MG63 (cell line): ENCODE measurements at regions not wholly inside any gene's neighbourhood (a gene's known extent, or its start where the extent isn't known, plus 50 kb on each side); places are given as distances from the start of the nearest gene placed in this dataset.
"Not testable (repeated sequence)": the region's sequence is repeated elsewhere in the genome, so short reads cannot be mapped to it uniquely, and the experiment has no call there.

Experiments used
- DNase-seq: peaks from one replicate; pipeline ENCODE4 v3.0.0-alpha.2; 2020
- H3K27me3 ChIP-seq: fragments of 250-450 bp; sonication (Bioruptor Pico); 2 replicates; pipeline ENCODE4 v1.5.1; 2020; ENCODE audit warnings: mild to moderate bottlenecking, moderate library complexity
- H3K36me3 ChIP-seq: fragments of 250-450 bp; sonication (Bioruptor Pico); 2 replicates; pipeline ENCODE4 v1.5.1; 2020; ENCODE audit warnings: mild to moderate bottlenecking, moderate library complexity
- H3K4me3 ChIP-seq: fragments of 250-450 bp; sonication (Bioruptor Pico); 2 replicates; pipeline ENCODE4 v1.5.1; 2020; ENCODE audit warnings: mild to moderate bottlenecking, moderate library complexity
- H3K9me3 ChIP-seq: fragments of 250-450 bp; sonication (Bioruptor Pico); 2 replicates; pipeline ENCODE4 v1.5.1; 2020; ENCODE audit warnings: mild to moderate bottlenecking, moderate library complexity

DNA sequence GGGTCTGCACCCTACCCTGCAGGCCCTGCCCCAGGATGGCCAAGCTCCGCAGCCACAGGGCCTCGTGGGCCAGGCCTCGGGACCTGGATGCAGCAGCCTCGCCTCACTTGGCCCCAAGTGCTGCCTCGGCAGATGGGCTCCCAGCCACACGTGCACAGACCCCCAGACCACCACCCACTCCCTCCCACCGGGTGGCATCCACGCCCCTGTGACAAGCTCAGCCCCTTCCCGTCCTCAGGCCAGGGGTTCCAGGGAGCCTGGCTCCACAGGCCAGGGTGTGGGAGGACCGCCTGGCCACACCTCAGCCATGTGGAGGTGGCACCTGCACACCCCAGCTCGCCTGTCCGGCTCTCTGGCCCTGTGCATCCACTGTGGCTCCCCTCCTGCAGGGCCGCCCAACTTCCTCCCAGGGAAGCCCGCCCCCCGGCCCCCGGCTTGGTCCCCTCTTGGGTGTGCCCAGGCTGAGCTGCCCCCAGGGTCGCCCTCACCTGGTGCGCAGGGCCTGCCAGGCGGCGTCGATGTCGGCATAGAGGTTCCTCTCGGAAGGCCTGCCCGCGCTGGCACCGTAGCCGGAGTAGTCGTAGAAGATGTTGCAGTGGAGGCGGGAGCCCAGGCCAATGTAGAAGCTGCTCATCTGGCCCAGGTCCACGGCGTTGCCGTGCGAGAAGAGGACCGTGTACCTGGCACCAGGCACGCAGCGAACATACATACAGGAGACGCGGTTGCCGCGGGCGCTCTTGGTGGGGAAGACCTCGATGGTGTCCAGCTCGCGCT is 127.4 kb upstream of the VPREB1 start:
- H3K4me3 ChIP-seq, H3K36me3 ChIP-seq, H3K27me3 ChIP-seq, H3K9me3 ChIP-seq, DNase-seq: not testable (repeated sequence)

DNA sequence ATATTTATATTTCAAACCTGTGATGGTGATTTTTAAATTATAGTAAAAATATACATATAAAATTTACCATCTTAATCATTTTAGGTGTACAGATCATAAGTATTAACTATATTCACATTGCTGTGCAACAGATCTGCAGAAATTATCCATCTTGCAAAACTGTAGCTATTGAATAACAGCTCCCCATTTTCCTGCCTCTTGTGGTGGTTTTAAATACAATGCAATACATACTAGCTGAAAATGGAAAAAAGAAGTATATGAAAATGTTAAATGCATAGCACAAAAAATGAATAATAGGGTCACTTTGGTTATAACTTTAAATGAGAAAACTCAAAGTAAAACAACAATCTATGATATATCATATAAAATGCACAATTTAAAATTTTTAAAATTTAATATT is 130.9 kb upstream of the VPREB1 start:
- Histone ChIP-seq H3K27me3 (no peaks in the 10 kb centered on the region), H3K4me3 (no peak overlapping the region), H3K36me3 (no peaks in the 10 kb centered on the region), H3K9me3 (no peaks in the 10 kb centered on the region)
- no peak for DNase-seq

DNA sequence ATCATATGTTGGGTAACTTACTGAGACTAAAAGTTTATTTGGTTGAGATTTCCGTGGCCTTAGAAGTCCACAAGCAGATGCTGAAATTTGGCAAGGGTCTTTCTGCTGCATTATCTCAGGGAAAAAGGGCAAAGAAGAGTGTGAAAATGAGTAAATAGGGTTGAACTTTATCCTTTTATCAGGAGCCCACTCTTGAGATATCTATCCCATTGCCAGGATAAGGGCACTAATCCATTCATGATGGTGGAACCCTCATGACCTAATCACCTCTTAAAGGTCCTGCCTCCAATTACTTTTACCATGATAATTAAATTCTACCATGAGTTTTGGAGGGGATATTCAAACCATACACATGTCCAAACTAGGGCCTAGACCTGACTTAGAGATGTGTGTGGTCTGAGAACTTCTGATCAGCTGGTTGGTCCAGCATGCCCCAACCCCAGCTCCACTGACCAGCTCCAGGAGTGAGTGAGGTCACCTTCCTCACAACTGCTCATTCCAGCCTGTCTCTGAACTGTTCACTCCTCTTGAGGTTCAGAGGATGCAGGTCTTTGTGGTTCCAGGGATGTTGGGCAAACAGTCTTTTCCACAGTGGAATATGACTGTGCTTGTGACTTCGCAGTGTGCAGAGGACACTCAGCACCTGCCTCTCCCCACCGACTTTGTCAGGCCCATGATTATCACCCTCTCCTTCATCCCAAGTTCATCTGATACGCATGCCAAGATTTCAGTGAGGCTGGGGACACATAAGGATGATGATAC is 130.1 kb upstream of the TOP3B start:
- H3K4me3 ChIP-seq = no peak overlapping the region
- no peaks in the 10 kb centered on the region for H3K36me3 ChIP-seq
- no peak for DNase-seq
- no peaks in the 10 kb centered on the region for H3K9me3 ChIP-seq
- no peaks in the 10 kb centered on the region for H3K27me3 ChIP-seq

DNA sequence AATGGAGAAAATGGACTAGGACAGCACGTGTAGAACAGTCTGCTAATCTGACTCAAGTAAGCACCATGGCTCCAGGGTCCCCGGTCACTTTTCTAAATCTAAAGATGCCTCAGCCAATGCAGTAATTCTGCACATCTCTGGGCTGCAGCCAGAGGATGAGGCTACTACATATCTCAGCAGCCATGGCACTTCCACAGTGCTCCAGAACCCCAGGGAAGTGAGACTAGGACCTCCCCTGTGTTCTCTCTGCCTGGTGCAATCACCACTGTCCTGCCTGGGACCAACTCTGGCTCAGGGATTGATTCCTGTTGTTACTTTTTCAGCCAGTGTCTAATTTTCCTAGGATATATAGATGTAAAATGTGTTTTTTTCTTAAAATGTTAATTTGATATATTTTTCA is 129.4 kb upstream of the TOP3B start:
- no peaks in the 10 kb centered on the region for H3K27me3 ChIP-seq
- DNase-seq = no peak
- no peaks in the 10 kb centered on the region for H3K36me3 ChIP-seq
- no peak overlapping the region for H3K4me3 ChIP-seq
- H3K9me3 ChIP-seq = no peaks in the 10 kb centered on the region

DNA sequence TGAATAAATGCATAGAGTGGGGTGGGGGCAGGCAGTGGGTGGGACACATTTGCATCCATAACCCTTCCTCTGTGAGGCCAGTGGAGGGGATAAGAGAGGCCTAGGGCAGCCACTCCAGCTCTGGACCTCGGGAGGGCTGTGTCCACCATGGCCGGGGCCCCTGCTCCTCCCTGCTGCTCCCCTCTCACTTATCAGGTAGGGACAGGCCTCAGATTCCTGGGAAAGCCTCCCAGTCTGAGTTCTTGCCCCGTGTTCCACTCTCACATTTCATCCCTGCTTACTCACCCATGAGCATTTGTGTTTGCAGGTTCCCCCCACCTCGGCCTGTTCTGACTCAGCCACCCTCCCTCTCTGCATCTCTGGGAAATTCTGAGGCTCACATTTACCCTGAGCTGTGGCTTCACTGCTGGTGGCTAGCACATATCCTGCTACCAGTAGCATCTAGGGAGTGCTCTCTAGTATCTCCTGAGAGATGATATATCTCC is 128.7 kb upstream of the TOP3B start:
- H3K27me3 ChIP-seq = no peaks in the 10 kb centered on the region
- no peaks in the 10 kb centered on the region for H3K9me3 ChIP-seq
- H3K4me3 ChIP-seq = no peak overlapping the region
- no peaks in the 10 kb centered on the region for H3K36me3 ChIP-seq
- peak; percentile 87 for DNase-seq

DNA sequence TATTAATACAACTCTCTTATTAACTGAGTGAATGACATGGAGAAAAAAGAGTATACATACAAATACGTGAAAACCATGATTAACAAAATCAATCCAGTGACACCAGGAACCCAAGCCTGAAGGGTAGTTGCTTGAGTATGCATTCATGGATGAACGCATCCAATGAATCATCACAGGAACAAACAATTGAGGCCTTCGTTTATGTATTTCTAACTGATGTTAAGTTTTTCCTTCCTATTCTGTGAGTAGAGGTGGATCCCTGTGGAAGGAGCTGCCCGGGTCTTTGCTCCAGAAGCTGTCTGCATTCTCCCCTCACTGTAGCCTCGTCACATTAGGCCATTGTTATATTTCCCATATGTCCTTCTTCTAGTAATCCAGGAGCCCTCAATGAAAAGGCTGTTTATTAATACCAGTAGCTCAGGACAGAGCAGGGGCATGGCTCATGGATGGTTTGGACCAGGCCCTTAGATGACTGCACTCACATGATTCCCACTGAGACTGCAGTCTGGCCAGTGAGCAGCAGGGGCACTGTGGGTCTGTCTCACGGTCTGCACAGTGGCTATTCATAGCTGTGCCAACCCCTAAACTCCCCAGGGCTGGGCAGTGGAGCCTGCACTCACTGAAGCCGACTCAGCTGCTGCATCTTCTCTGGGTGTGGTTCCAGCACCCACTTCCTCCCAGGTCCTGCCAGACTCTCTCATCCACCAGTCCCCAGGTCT is 128.1 kb upstream of the TOP3B start:
- peak; percentile 95 for DNase-seq
- H3K9me3 ChIP-seq = no peaks in the 10 kb centered on the region
- no peaks in the 10 kb centered on the region for H3K36me3 ChIP-seq
- H3K4me3 ChIP-seq = no peak overlapping the region
- no peaks in the 10 kb centered on the region for H3K27me3 ChIP-seq

DNA sequence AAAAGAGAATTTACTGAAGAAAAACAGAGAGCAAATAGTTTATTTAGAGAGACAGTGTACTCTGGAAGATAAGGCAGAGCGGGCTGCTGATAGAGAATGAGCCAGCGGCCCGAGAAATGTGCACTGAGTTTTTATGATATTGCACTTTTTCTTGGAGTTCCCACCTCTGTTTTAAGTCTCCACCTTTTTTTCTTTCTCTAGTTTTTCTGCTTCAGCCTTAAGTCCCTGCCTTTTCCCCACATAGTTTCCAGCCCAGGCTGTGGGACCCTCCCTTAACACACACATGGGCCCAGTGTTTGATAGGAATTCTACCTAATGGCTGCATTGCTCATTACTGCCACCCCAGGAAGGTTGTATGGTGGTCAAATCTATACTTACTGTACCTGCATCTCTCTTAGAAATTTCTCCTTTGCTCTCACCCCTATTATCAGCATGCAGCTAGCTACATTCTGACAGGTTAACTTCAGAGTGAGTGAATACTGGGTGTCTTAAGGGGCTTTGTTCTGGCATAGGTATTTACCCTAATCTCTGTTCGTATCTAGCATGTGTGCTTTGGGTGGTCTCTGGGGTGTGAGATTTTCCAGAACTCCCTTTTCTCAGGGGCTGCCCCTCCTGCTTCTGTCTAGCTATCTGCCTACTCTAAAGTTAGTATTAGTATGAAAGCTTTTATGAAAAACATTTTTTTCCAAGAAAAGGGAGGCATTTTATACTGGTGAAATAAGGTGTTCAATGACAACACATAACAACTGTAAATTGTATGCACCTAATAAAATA is 127.3 kb upstream of the TOP3B start:
- Histone ChIP-seq H3K36me3 (no peaks in the 10 kb centered on the region), H3K4me3 (no peak overlapping the region), H3K9me3 (no peaks in the 10 kb centered on the region), H3K27me3 (no peaks in the 10 kb centered on the region)
- no peak for DNase-seq

DNA sequence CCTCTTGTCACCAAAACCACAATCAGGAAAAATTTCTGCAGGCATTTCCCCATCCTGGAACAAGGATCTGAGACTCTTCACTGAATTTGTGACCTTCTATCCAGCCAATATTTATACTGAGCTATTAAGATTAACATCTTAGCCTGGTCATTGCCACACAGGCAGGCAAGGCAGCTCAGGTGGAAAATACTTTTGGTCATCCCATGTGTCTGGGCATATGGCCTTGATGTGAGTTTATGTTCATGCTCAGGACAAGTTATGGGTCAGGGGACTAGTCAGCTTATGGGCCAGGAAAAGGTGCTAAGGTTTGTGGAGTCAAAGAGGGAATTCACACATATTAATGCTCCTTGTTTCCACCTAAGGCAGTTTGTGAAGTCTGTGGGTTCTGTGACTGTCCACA is 124.3 kb upstream of the TOP3B start:
- Histone ChIP-seq H3K27me3 (no peaks in the 10 kb centered on the region), H3K36me3 (no peaks in the 10 kb centered on the region), H3K9me3 (no peaks in the 10 kb centered on the region), H3K4me3 (no peak overlapping the region)
- DNase-seq = no peak

DNA sequence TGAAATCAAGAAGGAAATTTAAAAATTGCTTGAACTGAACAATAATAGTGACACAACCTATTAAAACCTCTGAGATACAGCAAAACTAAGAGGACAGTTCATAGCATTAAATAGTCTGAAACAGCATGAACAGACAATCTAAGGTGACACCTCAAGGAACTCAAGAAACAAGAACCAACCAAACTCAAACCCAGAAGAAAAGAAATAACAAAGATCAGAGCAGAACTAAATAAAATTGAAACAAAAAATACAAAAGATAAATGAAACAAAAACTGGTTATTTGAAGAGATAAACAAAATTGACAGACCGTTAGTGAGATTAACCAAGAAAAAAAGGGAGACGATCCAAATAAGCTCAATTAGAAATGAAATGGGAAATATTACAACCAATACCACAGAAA is 122.8 kb upstream of the TOP3B start:
- Histone ChIP-seq H3K9me3 (no peaks in the 10 kb centered on the region), H3K36me3 (no peaks in the 10 kb centered on the region), H3K4me3 (no peak overlapping the region), H3K27me3 (no peaks in the 10 kb centered on the region)
- no peak for DNase-seq

DNA sequence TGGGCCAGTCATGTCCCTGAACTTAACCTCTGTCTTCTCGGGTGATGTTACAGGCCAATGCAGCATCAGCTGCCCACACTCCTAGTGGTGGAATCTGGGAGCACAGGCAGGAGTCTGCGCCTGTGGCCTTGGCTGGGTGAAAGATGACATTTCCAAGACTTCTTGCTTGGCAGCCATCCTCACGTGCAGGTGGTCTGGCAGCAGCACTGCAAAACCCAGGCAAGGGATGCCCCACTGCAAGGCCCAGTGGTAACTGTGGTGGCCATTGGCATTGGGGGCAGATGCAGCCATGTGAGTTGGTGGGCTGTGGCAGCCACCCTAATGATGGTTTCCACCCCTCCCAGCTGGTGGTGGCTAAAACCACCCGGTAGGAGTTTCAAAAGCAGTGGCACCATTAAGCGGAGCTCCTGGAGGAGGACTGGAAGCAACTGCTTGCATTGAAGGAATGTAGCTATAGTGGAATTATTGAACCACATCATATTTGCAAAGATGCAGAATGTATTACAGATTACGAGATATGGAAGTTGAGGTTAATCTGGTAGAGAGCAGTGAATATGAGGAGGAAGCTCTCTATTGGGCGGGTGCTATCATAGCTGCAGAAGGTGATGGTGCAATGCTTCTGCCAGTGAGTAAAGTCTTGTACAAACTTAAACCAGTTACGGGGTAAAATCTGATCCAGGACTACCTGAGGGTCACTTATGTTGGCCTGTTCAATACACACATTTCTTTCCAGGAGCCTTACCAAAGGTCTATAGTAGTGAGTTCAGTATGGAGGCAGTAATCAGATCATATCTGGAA is 120.7 kb upstream of the TOP3B start:
- Histone ChIP-seq H3K9me3 (no peaks in the 10 kb centered on the region), H3K27me3 (no peaks in the 10 kb centered on the region), H3K4me3 (no peak overlapping the region), H3K36me3 (no peaks in the 10 kb centered on the region)
- no peak for DNase-seq

DNA sequence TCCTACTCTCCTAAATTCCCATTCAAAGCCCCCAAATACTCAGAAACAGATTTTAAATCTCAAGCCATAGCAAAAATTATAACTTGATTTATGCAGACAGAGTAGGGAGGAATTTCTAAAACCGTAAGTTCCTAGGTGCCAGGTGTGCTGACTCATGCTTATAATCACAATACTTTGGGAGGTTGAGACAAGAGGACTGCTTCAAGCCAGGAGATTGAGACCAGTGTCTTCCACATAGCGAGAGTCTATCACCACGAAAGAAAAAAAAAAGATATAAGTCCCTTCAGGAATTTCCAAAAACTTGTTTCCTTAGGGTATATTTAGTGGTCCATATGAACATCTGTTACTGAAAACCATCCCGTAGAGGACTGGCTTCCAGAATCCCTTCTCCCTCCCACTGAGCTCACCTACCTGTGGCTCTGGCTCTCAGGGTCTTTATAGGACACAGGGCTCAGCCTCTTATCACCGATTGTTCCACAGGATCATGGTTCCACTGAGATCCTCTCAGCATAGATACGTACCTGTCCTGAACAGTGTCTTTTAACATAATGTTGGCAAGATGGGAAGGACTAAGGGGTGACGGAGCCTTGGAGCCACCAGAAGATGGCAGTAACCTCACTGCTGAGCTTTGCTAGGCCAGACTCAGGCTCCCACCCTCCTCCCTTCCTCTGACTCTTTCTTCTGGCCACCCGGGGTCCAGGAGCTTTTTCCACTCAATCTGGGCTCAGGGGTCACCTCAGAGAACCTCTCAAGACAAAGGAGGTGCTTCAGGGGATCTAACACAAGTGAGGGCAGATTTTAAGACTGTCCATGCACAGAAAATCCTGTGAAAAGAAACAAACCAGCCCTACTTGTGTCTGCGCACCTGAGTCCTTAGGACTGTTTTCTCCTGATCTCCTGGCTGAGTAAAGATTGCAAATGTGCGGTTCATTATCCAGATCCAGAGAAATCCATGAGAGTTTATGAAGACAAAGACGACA is 117.5 kb upstream of the TOP3B start:
- no peaks in the 10 kb centered on the region for H3K36me3 ChIP-seq
- DNase-seq = no peak
- H3K9me3 ChIP-seq = no peaks in the 10 kb centered on the region
- no peak overlapping the region for H3K4me3 ChIP-seq
- H3K27me3 ChIP-seq = no peaks in the 10 kb centered on the region

DNA sequence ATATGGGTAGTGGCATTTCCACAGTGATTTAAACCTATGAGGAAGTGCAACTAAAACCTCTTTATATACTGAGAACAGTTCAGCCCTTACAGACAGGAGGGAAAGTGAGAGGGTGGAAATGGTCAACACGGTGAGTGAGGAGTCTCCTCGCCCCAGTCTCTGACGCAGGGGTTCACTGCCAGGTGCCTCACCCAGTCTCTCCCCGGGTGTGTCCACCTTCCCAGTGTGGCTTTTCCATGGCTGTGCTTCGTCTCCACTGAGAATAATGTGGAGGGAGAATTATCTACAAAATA is 116.6 kb upstream of the TOP3B start:
- Histone ChIP-seq H3K27me3 (no peaks in the 10 kb centered on the region), H3K4me3 (no peak overlapping the region), H3K9me3 (no peaks in the 10 kb centered on the region), H3K36me3 (no peaks in the 10 kb centered on the region; the same call in 1 of the 2 replicates)
- DNase-seq = no peak

DNA sequence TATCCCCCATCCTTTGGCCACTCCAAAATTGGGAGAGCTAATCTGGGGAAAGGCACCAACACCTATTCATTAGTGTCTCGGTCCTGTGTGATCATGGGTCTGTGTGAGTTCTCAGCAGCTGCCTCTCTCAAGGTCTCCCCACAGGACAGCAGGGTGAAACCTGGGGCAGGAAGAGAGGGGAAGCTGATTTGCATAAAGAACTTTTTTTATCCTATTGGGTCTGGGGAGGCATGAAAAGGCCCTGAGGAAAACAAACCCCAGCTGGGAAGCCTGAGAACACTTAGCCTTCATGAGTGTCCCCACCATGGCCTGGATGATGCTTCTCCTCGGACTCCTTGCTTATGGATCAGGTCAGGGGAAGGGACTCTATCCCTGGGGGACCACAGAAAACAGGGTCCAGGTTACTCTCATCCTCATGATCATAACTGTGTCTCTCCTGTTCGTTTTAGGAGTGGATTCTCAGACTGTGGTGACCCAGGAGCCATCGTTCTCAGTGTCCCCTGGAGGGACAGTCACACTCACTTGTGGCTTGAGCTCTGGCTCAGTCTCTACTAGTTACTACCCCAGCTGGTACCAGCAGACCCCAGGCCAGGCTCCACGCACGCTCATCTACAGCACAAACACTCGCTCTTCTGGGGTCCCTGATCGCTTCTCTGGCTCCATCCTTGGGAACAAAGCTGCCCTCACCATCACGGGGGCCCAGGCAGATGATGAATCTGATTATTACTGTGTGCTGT is 116.0 kb upstream of the TOP3B start:
- H3K27me3 ChIP-seq = no peaks in the 10 kb centered on the region

DNA sequence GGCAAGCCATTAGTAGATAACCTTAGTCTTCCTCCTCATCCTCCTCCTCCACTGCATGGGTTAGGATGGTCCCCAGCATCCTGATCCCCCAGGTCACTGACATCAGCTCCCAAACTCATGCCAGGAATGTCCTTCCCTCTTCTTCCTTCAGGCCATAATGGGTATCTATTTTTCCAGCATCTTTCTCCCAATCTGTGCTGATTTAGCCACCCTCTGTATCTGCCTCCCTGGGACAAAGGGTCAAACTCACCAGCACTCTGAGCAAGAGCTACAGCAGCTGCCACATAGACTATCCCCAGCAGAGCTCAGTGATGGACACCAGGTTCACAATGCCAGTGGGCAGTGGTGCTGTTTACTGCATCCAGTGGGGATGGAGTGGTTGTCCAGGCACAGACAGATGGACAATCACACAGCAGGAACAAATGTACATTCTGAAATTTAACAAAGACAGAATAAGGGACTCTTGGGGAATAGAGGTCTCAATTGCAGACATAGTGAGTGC is 115.2 kb upstream of the TOP3B start:
- Histone ChIP-seq H3K27me3 (no peaks in the 10 kb centered on the region), H3K9me3 (no peaks in the 10 kb centered on the region), H3K36me3 (no peaks in the 10 kb centered on the region; the same call in 1 of the 2 replicates), H3K4me3 (no peak overlapping the region)
- DNase-seq = no peak

More for the DNA sequence above, 116.0 kb upstream of the TOP3B start:
- Histone ChIP-seq H3K4me3 (no peak overlapping the region), H3K9me3 (no peaks in the 10 kb centered on the region), H3K36me3 (no peaks in the 10 kb centered on the region; the same call in 1 of the 2 replicates)
- DNase-seq = no peak
